ENCODE measurements at regions not wholly inside any gene's neighbourhood (a gene's known extent, or its start where the extent isn't known, plus 50 kb on each side); places are given as distances from the start of the nearest gene placed in this dataset.

- TF ChIP-seq CTCF (IDR thresholded peaks at IDR 0.05; ENCODE audit: insufficient read depth, low read length, poor library complexity, severe bottlenecking) (no peak), EZH2phosphoT487 (conservative IDR thresholded peaks at IDR 0.05; ENCODE audit: low read length) (no peak)
Observed at GRCh38 chr10:84879991-84880390, 551.6 kb downstream of the CCSER2 start.
